DOHH2 (cell line): ENCODE measurements at regions not wholly inside any gene's neighbourhood (a gene's known extent, or its start where the extent isn't known, plus 50 kb on each side); places are given as distances from the start of the nearest gene placed in this dataset.
"Not testable (repeated sequence)": the region's sequence is repeated elsewhere in the genome, so short reads cannot be mapped to it uniquely, and the experiment has no call there.

Experiments used
- H3F3A ChIP-seq: fragments of 200-600 bp; sonication (generic), shearing (Covaris generic); 2 replicates; pipeline ENCODE4 v1.6.0; 2016; ENCODE audit warnings: antibody characterized with exemption, mild to moderate bottlenecking; ENCODE audit not compliant: control insufficient read depth, insufficient read depth
- H3K27ac ChIP-seq: fragments of 200-600 bp; sonication (generic); 2 replicates; pipeline ENCODE4 v1.5.1; 2014; ENCODE audit warnings: low read depth, mild to moderate bottlenecking, low read length, moderate library complexity
- H3K27me3 ChIP-seq: fragments of 200-600 bp; sonication (generic); 2 replicates; pipeline ENCODE4 v1.6.1; 2014; ENCODE audit warnings: mild to moderate bottlenecking, low read length, mixed read lengths; ENCODE audit not compliant: control insufficient read depth
- H3K36me3 ChIP-seq: fragments of 200-600 bp; sonication (generic); 2 replicates; pipeline ENCODE4 v1.6.1; 2014; ENCODE audit warnings: mild to moderate bottlenecking, low read length, moderate library complexity, mixed read lengths; ENCODE audit not compliant: control insufficient read depth
- H3K4me1 ChIP-seq: fragments of 200-600 bp; sonication (generic); 2 replicates; pipeline ENCODE4 v1.6.1; 2014; ENCODE audit warnings: mild to moderate bottlenecking, low read length, mixed read lengths; ENCODE audit not compliant: control insufficient read depth
- H3K4me2 ChIP-seq: fragments of 200-600 bp; sonication (generic); 2 replicates; pipeline ENCODE4 v1.6.0; 2014; ENCODE audit warnings: mild to moderate bottlenecking, low read length, moderate library complexity
- H3K4me3 ChIP-seq: fragments of 200-600 bp; sonication (generic); 2 replicates; pipeline ENCODE4 v1.5.1; 2014; ENCODE audit warnings: mild to moderate bottlenecking, low read length, mixed read lengths
- H3K79me2 ChIP-seq: fragments of 200-600 bp; sonication (generic); 2 replicates; pipeline ENCODE4 v1.6.1; 2014; ENCODE audit warnings: mild to moderate bottlenecking, low read length, mixed read lengths; ENCODE audit not compliant: control insufficient read depth
- H3K9me2 ChIP-seq: fragments of 200-600 bp; sonication (generic); replicated peaks from 2 replicates; pipeline ENCODE4 v1.6.1; 2014; ENCODE audit warnings: mild to moderate bottlenecking, low read length, mixed read lengths; ENCODE audit not compliant: control insufficient read depth
- H3K9me3 ChIP-seq: fragments of 200-600 bp; sonication (generic); 2 replicates; pipeline ENCODE4 v1.6.1; 2014; ENCODE audit warnings: antibody characterized with exemption, low read length, mixed read lengths; ENCODE audit not compliant: control insufficient read depth, insufficient read depth
- H4K20me1 ChIP-seq: fragments of 200-600 bp; sonication (generic); 2 replicates; pipeline ENCODE4 v1.6.0; 2014; ENCODE audit warnings: low read depth, mild to moderate bottlenecking, antibody characterized with exemption, low read length, moderate library complexity; ENCODE audit not compliant: control insufficient read depth, insufficient read depth
- EZH2phosphoT487 ChIP-seq: fragments of 200-600 bp; sonication (generic); IDR thresholded peaks from 2 replicates; pipeline ENCODE4 v1.6.1; 2017; ENCODE audit warnings: borderline replicate concordance, mild to moderate bottlenecking, antibody characterized with exemption, low read length, moderate library complexity, mixed read lengths
- TF ChIP-seq, protein P1 (sequence below): fragments of 200-600 bp; sonication (generic); IDR thresholded peaks from one replicate; pipeline ENCODE4 v1.5.1; 2014; ENCODE audit warnings: antibody characterized with exemption, mild to moderate bottlenecking, low read depth, low read length; ENCODE audit not compliant: poor library complexity, severe bottlenecking

DNA sequence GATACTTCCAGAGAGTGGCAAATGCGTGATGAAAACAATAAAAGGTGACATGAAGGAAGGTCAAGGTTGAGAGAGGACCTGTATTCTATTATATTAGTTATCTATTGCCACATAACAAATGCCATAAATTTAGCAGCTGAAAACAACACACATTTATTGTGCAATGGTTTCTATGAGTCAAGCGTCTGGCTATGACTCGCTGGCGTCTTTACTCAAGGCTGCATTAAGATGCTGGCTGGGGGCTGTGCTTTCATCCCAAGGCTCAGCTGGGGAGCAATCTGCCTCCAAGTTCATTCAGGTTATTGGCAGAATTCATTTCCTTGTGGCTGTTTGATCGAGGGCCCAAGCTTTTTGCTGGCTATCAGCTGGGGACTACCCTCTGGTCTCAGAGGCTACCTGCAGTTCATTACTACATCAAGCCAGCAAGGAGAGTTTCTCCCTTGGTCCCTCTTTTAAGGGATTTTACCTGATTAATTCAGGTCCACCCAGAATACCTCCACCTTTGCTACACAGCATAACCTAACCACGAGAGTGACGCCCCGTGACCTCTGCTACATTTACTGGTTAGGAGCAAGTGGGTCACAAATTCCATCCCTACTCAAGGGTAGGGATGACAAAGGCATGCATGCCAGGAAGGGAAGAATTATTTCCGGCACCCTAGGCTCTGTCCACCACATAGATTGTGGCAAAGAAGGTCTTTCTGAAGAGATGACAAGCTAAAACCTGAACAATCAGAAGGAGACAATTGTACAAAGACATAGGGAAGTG lies 549.1 kb downstream of the MN1 start:
- Histone ChIP-seq H3K4me3 (no peak overlapping the region), H3K27me3 (no peaks in the 10 kb centered on the region), H3K36me3 (no peaks in the 10 kb centered on the region), H3K4me1 (no peaks in the 10 kb centered on the region), H4K20me1 (no peaks in the 10 kb centered on the region), H3K9me2 (no peaks in the 10 kb centered on the region), H3F3A (no peaks in the 10 kb centered on the region), H3K79me2 (no peaks in the 10 kb centered on the region), H3K9me3 (peaks cover 12% of the 10 kb centered on the region; the same call in 1 of the 2 replicates), H3K27ac (no peak overlapping the region), H3K4me2 (no peak overlapping the region)
- TF ChIP-seq, protein P1, sequence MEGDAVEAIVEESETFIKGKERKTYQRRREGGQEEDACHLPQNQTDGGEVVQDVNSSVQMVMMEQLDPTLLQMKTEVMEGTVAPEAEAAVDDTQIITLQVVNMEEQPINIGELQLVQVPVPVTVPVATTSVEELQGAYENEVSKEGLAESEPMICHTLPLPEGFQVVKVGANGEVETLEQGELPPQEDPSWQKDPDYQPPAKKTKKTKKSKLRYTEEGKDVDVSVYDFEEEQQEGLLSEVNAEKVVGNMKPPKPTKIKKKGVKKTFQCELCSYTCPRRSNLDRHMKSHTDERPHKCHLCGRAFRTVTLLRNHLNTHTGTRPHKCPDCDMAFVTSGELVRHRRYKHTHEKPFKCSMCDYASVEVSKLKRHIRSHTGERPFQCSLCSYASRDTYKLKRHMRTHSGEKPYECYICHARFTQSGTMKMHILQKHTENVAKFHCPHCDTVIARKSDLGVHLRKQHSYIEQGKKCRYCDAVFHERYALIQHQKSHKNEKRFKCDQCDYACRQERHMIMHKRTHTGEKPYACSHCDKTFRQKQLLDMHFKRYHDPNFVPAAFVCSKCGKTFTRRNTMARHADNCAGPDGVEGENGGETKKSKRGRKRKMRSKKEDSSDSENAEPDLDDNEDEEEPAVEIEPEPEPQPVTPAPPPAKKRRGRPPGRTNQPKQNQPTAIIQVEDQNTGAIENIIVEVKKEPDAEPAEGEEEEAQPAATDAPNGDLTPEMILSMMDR = no peak
- TF ChIP-seq EZH2phosphoT487 = no peak

DNA sequence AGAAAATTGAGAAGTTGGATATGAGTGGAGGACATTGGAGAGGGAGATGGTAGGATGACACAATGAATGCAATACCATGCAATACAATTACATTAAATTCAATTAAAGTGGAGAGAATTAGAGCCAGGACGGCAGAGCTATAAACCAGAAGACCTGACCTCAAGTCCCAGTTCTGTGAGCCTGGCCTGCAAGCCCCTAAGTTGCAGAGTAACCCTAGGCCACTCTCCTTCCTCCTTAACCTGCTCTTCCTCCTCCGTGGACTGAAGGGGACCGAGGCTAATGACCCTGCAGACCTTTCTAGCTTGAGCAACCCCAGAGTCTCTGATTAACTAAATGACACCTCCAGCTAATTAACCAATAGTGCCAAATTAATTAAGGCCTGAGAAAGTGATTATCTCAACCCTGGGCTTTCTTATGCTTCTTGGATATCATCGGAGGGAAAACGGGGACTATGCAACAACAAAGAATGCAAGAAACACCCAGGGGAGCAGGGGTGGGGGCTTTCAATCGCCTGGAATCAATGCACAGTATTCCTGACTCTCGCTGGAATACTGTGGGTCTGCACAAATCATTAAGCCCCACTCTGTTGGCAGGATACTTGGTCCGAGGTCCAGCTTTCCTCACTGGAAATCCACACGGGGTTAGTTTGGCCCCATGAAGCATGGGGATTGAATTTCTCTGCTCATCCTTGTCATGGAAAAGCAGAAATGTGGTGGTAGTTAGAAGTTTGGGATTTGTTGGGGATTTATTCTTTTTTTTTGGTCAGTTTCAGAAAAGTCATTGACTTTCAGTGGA lies 548.3 kb downstream of the MN1 start:
- no peaks in the 10 kb centered on the region for H3K36me3 ChIP-seq
- H3K4me2 ChIP-seq = no peak overlapping the region
- H3K79me2 ChIP-seq = no peaks in the 10 kb centered on the region
- no peaks in the 10 kb centered on the region for H3F3A ChIP-seq
- no peak for TF ChIP-seq EZH2phosphoT487
- TF ChIP-seq, protein P1 = no peak
- H3K9me3 ChIP-seq = peaks cover 12% of the 10 kb centered on the region; the same call in 1 of the 2 replicates
- H4K20me1 ChIP-seq = no peaks in the 10 kb centered on the region
- H3K27ac ChIP-seq = no peak overlapping the region
- no peaks in the 10 kb centered on the region for H3K9me2 ChIP-seq
- H3K27me3 ChIP-seq = no peaks in the 10 kb centered on the region
- no peaks in the 10 kb centered on the region for H3K4me1 ChIP-seq
- no peak overlapping the region for H3K4me3 ChIP-seq

DNA sequence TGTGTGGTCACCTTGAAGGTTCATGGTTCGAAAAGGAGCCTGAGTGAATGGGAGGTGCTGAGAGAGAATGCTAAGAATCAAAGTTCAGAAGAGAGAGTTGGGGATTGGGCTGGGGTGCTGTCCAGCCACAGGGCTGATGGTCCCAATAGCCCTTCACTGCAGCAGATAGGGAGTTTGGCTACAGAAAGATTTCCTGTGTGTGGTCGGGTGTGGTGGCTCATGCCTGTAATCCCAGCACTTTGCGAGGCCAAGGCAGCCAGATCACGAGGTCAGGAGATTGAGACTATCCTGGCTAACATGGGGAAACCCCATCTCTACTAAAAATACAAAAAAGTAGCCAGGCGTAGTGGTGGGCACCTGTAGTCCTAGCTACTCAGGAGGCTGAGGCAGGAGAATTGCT lies 547.5 kb downstream of the MN1 start:
- H3K36me3 ChIP-seq, H4K20me1 ChIP-seq: not testable (repeated sequence)
- H3K9me3 ChIP-seq = peaks cover 12% of the 10 kb centered on the region; the same call in 1 of the 2 replicates

DNA sequence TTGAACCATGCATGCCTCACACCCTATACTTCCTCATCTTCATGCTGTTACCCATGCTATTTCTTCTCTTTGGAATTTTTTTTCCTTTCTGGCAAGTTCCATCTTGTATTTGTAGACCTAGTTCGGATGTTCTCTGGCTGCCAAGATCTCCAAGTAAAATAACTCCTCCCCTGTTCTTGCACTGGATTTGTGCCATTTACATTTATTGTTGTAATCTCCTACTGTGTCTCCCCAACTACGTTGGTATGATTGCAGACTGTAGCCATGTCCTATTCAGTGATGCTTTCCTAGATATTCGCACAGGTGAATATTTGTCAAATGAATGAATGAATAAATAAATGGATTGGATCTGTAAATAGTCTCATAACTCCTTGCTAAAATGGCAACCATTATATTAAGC lies 546.0 kb downstream of the MN1 start:
- Histone ChIP-seq H3K27me3 (no peaks in the 10 kb centered on the region), H3K4me1 (no peaks in the 10 kb centered on the region), H3K9me3 (peaks cover 12% of the 10 kb centered on the region; the same call in 1 of the 2 replicates), H3K9me2 (no peaks in the 10 kb centered on the region), H3K27ac (no peak overlapping the region), H3K36me3 (no peaks in the 10 kb centered on the region), H3K4me3 (no peak overlapping the region), H4K20me1 (no peaks in the 10 kb centered on the region), H3F3A (no peaks in the 10 kb centered on the region), H3K79me2 (no peaks in the 10 kb centered on the region), H3K4me2 (no peak overlapping the region)
- no peak for TF ChIP-seq EZH2phosphoT487
- TF ChIP-seq, protein P1 = no peak

More for the DNA sequence above, 547.5 kb downstream of the MN1 start:
- not testable (repeated sequence) for H3K79me2 ChIP-seq, H3K27ac ChIP-seq, H3K4me3 ChIP-seq, H3K27me3 ChIP-seq, H3K9me2 ChIP-seq, H3F3A ChIP-seq, H3K4me1 ChIP-seq, H3K4me2 ChIP-seq
